Stimulated activated CD4-positive, alpha-beta T cell treated with anti-CD3 and anti-CD28 coated beads, Interleukin-1b, Interleukin-23, amount 100 ng/mL, for 48 hours (primary cell): ENCODE measurements at regions not wholly inside any gene's neighbourhood (a gene's known extent, or its start where the extent isn't known, plus 50 kb on each side); places are given as distances from the start of the nearest gene placed in this dataset.
"Not testable (repeated sequence)": the region's sequence is repeated elsewhere in the genome, so short reads cannot be mapped to it uniquely, and the experiment has no call there.

ENCODE experiments used
- DNase-seq: peaks from one replicate; pipeline ENCODE4 v3.0.0-alpha.2; 2020

DNA sequence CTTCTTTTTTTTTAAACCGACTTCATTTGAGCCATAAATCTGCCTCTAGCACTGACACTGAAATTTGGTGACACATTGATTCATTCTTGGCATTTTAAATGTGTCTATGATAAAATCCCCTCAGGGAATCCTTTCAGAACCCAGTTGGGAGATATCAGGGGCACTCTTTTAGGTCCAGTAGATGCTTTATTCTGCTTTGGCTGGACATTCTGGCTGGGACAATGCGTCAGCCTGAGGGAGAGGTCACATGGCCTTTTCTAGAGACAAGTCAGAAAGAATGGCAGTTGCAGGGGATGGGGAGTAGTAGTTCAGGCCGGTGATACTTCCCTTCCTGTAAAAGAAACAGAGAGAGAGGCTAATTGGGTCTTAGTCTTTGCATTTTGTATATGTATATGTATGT, 63.1 kb downstream of the TRIM43 start:
- DNase-seq, result not testable (repeated sequence)

GRCh38 chr2:95656553-95656952, 64.8 kb downstream of the TRIM43 start:
- DNase-seq, result not testable (repeated sequence)

DNA sequence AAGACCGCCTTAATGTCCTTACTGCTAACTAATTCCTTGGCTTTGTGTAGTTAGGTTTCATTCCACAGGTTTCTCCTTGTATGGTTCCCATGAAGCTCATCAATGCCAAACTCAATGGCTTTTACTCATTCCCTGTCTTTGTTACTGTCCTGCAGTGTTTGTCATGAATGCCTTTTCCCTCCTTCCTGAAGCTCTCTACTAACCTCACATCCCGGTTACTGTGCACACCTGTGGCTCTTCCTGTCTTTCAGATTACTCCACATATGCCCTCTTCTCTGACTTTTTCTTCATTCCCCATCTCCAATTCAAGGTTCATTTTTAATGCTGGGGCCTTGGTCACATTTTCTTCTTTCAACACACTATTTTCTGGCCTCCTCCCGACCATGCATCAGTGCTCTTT, 66.1 kb downstream of the TRIM43 start:
- not testable (repeated sequence) for DNase-seq

DNA sequence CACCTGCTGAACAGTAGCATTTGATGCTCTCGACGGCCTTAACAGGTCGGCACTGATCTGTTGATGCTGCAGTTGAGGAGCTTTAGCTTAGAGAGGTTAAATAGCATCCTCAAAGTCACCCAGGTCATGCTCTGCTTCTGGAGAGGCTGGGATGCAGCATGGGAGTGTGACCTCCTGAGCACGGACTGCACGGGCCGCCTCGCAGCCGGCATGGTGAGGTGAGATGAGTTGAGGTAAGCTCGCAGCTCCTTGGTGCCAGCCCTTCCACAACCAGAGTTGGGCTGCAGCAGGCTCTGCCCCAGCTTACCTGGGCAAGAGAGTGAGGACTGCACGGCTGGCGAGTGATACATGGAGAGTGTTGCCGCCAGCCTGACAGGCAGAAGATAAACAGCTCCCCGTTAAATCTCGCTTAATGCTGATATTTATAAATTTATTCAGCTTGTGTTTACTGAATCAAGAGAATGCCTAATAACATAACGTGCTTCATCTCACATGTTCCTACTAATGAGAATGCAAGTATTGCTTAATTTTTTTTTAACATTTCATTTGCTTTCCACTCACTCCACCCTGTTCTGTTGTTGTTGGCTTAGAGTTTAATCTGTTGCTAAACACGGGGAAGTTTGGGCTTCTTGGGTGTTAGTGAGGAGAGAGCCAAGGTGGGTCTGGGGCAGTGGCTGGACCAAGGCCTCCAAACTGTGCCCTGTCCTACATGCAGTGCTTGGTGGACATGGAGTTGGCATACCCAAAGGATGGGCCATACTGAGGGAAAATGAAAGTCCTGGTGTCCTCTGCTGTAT, 69.2 kb downstream of the TRIM43 start:
- not testable (repeated sequence) for DNase-seq

GRCh38 chr2:95663471-95664441, 72.0 kb downstream of the TRIM43 start:
- not testable (repeated sequence) for DNase-seq

DNA sequence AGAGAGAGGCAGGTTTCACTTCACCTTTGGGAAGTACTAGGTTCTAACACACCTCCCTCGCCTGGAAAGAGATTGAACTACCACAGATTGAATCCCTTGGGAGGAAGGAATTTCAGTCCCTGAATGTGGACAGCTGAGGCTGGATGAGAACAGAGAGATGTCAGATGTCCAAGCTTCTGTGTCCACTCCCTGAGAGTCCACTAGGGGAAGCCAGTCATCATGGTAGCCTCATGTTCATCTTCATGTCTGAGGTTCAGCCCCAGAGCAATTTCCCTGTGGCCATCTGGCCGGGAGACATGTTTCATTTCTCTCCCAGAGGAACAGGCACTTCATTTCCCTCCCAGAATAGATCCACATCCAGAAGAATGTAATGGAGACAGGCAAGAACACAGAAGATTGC, 74.8 kb downstream of the TRIM43 start:
- DNase-seq, result not testable (repeated sequence)

DNA sequence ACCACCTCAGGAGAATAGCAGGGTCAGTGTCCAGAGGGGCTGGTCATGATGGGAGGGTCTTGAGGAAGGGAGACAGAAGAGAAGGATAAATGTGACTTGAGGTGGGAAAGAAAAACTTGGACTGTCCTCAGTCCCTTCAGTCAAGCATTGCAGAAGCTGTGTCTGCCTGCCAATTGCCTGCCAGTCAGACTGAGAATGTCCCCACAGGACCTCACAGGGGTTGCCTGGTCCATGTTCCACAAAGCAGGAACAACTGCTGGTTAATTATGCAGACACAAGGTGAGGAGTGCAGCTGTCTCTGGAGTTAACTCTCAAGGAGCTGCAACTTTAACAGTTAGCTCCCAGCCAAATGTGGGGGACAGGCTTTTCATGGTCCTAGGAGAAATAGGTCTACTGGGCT, 75.7 kb downstream of the TRIM43 start:
- no peak for DNase-seq

DNA sequence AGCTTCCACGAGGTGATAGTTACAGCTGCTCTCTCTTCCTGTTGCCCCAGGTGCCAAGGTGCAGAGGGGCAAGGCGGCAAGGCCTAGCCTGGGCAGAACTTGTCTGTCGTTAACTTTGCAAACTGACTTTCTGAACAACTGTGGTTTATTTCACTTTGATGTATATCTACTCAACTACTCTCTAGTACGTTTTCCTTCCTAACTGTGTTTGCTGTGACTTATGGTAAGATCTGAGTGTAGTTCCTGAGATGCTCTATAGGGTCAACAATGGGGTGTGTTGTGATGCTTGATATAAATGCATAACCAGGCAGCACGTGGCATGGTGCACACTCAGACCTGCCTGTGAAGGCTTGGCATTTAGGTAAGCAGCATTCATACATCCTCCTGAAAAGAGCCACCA, 77.1 kb downstream of the TRIM43 start:
- DNase-seq, result not testable (repeated sequence)

DNA sequence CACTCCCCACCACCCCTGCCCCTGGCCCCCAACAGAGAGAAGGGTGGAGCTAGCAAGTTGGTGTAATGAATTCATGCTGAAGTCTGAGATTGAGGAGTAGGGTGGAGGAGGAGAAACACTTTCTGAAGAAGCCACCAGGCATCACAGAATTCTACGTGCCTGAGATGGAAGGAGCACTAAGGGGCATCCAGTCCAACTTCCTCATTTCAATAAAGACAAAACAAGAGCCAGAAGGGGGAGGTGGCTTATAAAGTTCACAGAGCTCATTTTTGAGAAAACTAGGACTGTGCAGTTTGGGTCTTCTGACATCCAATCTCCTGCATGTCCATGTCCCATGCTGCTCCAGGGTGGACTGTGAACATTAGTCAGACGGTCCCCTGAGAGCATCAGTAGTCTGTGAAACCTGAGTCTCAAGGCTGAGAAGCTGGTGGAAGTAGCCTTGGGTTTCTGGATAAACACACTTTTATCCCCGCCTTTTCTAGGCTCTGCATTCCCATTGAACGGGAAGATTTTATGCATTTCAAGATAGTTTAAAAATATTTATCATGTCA, 77.7 kb downstream of the TRIM43 start:
- DNase-seq, result no peak

- no peak for DNase-seq
These were observed 78.4 kb downstream of the TRIM43 start for GRCh38 chr2:95670167-95670566.

DNA sequence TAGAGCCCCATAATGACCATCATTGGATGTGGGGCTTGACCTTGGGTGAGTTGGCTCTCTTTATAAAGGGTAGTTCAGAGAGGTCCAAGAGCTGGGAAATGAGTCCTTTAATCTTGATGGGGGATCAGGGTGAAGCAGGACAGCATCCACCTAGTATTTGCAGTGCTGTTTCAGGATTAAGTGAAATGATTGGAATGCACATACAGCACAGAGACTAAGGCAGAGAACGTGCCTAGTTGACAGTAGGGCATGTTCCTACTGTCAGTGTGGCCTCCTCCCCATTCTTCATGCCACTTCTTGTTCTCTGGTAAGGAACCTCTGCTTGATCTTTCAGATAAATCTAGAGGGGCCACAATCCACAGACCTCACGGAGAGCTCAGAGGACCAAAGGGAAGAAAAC, 78.9 kb downstream of the TRIM43 start:
- no peak for DNase-seq

- not testable (repeated sequence) for DNase-seq
These were observed 79.4 kb downstream of the TRIM43 start for GRCh38 chr2:95671171-95671570.

DNA sequence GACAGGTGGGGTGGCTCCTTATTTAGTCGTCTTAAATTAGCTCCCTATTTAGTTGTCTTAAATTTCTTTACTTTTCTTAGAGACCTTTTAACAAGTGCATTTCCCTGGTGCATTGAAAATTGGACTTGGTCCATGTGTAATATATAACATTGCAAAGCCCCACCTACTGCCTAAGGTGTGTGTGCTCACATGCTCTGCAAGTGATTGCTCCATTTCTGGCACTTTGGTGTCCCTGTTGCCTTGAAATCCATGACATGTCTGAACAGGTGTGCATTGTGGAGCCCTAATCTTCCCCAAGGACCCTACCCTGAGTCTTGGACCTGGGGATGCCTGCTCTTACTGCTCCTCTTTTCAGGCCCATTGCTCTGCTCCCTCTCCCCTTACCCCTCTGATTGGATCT, 80.2 kb downstream of the TRIM43 start:
- not testable (repeated sequence) for DNase-seq

DNA sequence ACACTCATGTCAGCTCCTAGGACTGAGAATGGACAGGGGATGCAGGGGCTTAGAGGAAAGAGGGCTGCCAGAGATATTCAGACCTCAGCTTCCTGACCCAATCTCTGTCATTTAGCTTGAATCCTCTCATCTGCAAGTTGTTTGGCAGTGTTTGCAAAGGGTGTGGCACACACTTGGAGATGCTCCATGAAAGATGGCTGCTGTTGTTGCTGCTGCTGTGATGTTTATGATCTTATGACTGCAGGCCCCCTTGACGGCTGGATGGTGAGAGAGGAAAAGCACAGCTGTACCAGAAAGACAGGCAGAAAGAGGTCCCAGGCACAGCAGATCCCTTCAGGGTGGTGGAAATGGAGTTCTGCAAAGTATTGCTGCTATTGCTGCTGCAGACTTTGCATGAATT, 80.7 kb downstream of the TRIM43 start:
- DNase-seq, result not testable (repeated sequence)

GRCh38 chr2:95674186-95674585, 82.4 kb downstream of the TRIM43 start:
- DNase-seq, result no peak

GRCh38 chr2:95676573-95676972, 84.8 kb downstream of the TRIM43 start:
- DNase-seq, result not testable (repeated sequence)

GRCh38 chr2:95677346-95677745, 85.5 kb downstream of the TRIM43 start:
- no peak for DNase-seq

GRCh38 chr2:95677833-95678232, 86.0 kb downstream of the TRIM43 start:
- DNase-seq, result not testable (repeated sequence)

- not testable (repeated sequence) for DNase-seq
These were observed 89.4 kb downstream of the TRIM43 start for GRCh38 chr2:95681158-95681557.

DNA sequence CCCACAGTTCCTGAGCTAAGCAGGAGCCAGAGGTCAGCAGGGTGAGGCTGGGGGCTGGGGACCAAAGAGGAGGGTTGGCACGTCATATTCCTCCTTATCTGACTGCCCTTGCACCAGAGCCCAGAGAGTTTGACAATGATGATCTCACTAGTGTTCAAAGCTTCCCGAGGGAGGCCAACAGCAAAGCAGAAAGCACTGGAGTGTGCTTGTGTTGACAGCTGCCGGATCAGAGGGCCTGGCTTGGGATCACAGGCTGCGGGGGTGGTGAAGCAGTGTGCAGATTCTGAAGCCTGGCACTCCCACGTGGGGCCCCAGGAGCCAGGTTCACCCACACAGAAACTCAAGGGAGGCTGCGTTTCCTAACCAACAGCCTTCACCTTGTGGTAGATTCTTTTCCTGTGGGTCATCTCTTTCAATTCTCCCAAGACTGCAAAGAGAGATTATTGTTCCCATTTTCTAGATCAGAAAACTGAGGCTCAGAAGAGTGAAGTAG, 89.8 kb downstream of the TRIM43 start:
- DNase-seq, result not testable (repeated sequence)

- DNase-seq, result not testable (repeated sequence)
These were observed 91.2 kb downstream of the TRIM43 start for GRCh38 chr2:95682889-95683517.

DNA sequence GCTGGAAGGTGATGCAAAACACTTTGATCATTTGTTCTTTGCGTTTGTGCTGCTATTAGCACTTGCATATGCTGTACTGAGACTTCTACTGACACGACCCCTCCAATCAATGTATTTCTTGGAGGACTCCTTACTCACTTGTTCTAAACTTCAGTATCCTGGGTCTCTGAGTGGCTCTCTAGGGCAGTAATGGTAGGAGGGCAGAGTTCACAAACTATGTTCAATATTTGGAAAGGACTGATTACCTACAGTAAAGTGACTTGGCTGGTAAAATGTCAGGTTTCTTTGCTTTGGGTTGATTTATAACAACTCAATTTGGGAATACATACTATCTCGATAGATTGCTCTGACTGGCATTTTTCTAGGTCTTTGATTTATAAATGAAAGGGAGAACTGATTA, 93.7 kb downstream of the TRIM43 start:
- DNase-seq, result no peak
